Erythroblast (primary cell): ENCODE measurements at regions not wholly inside any gene's neighbourhood (a gene's known extent, or its start where the extent isn't known, plus 50 kb on each side); places are given as distances from the start of the nearest gene placed in this dataset.
A peak's percentile ranks its signal among the peaks of the same experiment; 100 is the strongest.

Experiments
- DNase-seq, 2 experiments: peaks; one replicate each; lab custom pipeline; 2025; lab: John Stamatoyannopoulos, UW
- GATA1 ChIP-seq: IDR thresholded peaks from 2 replicates; pipeline ENCODE4 v1.6.1; 2011; ENCODE audit warnings: low read depth, mild to moderate bottlenecking, control low read depth, low read length, moderate library complexity
- POLR2A ChIP-seq: IDR thresholded peaks from 2 replicates; pipeline ENCODE4 v1.6.1; 2011; ENCODE audit warnings: mild to moderate bottlenecking, low read length

GRCh38 chr10:123462246-123462645 is 203.9 kb upstream of the GPR26 start:
- no peak for DNase-seq
- TF ChIP-seq GATA1, result no peak

DNA sequence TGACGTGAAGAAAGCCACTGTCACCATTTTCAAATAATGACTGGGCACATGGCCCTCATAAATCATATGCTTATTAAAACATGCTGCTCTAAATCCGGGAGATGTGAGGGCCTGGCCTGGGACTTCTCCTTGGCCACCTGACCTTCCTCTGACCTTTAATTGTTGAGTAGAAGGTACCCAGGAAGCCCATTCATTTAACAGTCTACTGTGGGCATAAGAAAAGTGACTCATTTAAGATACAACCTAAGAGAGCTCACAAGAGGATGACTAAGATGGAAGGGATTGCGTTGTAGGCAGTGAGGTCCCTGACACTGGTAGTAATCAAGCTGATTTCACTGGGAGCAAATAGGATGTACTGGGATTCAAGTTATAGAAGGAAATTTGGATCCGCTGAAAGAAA is 203.4 kb upstream of the GPR26 start:
- no peak for DNase-seq
- TF ChIP-seq POLR2A (no peak), GATA1 (no peak)

GRCh38 chr10:123463181-123463580 is 203.0 kb upstream of the GPR26 start:
- TF ChIP-seq GATA1 (no peak), POLR2A (no peak)
- DNase-seq, result no peak

DNA sequence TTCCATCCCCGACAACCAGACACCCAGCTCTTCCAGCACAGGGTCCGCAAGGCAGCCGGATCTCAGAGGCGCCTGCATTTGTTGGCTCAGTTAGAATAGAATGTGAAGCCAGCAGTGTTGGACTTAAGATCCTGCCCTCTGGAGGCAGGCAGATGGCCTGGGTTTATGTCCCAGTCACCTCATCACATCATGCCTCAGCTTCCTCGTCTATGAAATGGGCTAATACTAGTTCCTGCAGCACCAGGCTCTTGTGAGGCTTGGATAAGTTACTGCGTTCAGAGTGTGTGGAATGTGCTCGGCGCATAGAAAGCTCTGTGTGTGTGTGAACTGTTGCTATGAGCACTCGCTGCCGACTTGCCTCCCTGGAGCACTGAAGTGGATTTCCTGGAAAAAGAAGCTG is 202.5 kb upstream of the GPR26 start:
- no peak for DNase-seq
- TF ChIP-seq POLR2A, result no peak
- TF ChIP-seq GATA1, result no peak

- DNase-seq, result no peak
- TF ChIP-seq POLR2A (no peak), GATA1 (no peak)
These were observed 201.5 kb upstream of the GPR26 start for GRCh38 chr10:123464430-123465323.

GRCh38 chr10:123470336-123470921 is 195.7 kb upstream of the GPR26 start:
- no peak for DNase-seq
- TF ChIP-seq GATA1 (no peak), POLR2A (no peak)

DNA sequence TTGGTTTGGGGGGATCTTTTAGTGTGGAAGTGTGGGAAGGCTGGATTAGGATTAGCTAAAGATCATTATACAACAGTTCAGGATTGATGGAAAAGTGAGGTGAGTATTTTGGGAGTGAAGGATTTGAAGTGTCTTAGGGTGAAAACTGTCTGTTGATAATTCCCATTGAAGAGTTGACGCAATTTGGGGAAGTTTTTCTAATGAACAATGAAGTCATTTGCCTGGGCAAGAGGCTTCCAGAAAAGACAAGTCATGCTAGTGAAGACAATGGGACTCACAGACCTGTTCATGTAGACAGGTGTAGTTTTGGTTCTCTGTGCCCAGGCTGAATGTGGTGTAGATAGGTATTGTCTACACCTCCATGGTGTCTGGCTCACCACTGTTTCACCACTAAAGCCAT is 194.3 kb upstream of the GPR26 start:
- DNase-seq, result no peak
- no peak for TF ChIP-seq POLR2A
- no peak for TF ChIP-seq GATA1

- DNase-seq, result no peak
- TF ChIP-seq GATA1 (no peak), POLR2A (no peak)
These were observed 193.5 kb upstream of the GPR26 start for GRCh38 chr10:123472606-123473005.

DNA sequence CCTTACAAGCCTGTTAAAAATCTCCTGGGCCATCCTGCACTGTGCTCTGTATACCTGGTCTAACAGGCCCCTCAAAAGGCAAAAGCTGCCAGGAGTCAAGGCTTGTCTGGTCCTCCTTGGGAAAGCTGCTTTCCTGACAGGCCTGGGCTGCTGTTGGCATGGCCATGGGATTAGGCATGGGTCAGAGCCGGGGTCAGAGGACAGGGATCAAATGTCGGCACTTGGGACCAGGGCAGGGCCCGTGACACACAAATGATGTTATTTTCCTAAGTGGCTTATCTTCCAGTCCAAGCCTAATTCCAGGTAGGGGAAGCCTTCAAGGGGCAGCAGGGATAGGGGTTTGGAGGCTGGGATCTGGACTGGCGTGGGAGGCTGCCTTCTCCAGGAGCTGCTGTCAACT is 191.5 kb upstream of the GPR26 start:
- DNase-seq, result no peak
- TF ChIP-seq POLR2A (no peak), GATA1 (no peak)

DNA sequence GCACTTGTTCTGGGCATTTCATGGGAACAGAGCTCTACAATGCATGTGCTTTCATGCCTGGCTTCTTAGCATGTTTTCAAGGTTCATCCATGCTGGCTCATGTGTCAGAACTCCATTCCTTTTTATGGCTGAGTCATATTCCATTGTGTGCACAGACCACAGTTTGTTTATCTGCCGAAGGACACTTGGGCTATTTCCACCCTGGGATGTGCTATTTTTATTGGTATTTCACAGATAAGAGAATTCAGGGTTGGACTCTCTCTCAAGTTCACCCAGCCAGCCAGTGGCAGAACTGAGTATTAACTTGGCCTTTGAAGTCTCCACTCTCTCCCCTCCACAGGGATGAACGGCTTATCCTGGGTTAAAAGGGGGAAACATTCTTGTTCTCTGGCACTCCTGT is 190.7 kb upstream of the GPR26 start:
- TF ChIP-seq GATA1, result no peak
- no peak for TF ChIP-seq POLR2A
- DNase-seq, result peak; percentile 15 to 67

- DNase-seq, result no peak
- no peak for TF ChIP-seq GATA1
- no peak for TF ChIP-seq POLR2A
These were observed 188.0 kb upstream of the GPR26 start for GRCh38 chr10:123478116-123478515.

DNA sequence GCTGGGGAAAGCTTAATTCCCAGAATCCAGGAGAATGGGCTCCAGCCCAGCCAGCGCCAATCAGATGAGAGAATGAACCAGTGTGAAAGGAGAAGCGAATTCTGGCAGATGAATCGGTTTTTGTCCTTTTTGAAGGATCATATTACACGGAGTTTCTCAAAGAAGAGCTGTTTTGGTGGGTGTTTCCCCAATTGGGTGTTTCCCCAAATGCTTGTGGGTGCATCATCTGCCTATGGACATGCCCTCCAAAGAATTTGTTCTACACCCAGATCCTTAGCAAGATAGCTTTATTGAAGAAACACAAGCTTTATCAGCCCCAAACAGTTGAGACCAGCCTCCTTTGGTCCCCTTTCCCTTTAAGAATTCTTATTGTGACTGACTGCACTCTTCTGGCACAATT is 186.5 kb upstream of the GPR26 start:
- TF ChIP-seq POLR2A (no peak), GATA1 (no peak)
- peak; percentile 48 to 76 for DNase-seq

DNA sequence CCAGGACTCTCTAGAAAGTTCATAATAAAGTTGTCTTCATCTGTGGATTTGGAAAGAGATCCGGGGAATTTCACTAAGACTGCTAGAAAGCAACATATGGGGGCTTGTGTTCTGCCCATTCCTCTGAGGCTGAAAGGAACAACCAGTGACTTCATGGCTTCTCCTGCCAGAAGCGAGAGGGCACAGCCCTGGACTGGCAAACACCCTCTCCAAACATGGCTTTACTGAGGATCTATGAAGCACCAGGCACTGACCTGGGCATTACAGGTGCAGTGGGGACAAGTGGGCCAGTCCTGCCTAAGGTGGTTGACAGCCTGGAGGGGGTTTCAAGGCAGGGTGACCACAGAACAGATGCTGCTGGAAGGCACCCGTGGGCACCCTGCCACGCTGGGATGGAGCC is 185.8 kb upstream of the GPR26 start:
- no peak for TF ChIP-seq POLR2A
- TF ChIP-seq GATA1, result no peak
- no peak for DNase-seq

DNA sequence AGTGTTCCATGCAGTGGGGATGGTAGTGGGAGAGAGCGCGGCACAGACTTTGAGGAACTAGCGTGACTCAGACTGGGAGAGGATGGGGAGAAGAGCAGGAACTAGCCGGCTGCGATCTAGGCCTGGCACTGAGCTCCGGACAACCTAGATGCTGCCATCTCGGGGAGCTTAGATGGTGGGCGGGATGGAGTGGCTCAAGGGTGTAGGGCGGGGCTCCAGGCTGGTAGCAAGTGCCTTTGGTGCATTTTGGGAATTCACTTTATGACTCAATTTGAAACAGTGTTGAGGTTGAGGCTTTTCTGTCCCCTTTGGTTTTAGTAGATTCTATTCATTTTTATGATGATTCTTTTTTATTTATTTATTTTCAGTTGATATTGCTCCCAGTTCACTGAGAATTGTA is 185.3 kb upstream of the GPR26 start:
- TF ChIP-seq GATA1 (no peak), POLR2A (no peak)
- no peak for DNase-seq

- TF ChIP-seq POLR2A, result no peak
- TF ChIP-seq GATA1, result no peak
- no peak for DNase-seq
These were observed 181.4 kb upstream of the GPR26 start for GRCh38 chr10:123484722-123485121.
